ENCODE measurements at regions not wholly inside any gene's neighbourhood (a gene's known extent, or its start where the extent isn't known, plus 50 kb on each side); places are given as distances from the start of the nearest gene placed in this dataset.

- TF ChIP-seq POLR2A (IDR thresholded peaks at IDR 0.05) (no peak), CTCF (IDR thresholded peaks at IDR 0.05) (no peak)
Observed at GRCh38 chr11:116696381-116696941, 76.3 kb downstream of the BUD13 start.
